Activated CD4-positive, alpha-beta T cell treated with anti-CD3 and anti-CD28 coated beads for 36 hours (primary cell): ENCODE measurements at regions not wholly inside any gene's neighbourhood (a gene's known extent, or its start where the extent isn't known, plus 50 kb on each side); places are given as distances from the start of the nearest gene placed in this dataset.

Experiments
- ATAC-seq: fragments of 200-7000 bp; cut with Tn5 transposase; one replicate; pipeline ENCODE4 v1.10.0; 2021; ENCODE audit warnings: mild to moderate bottlenecking, moderate library complexity
- CTCF ChIA-PET: fragments of 350-600 bp; sonication (Branson Sonifier 250); formaldehyde crosslinking; loops from one replicate; lab custom pipeline; 2021; ENCODE audit warnings: antibody characterized with exemption; lab: Charles Lee
- POLR2A ChIA-PET: fragments of 350-600 bp; sonication (Branson Sonifier 250); formaldehyde crosslinking; loops from one replicate; lab custom pipeline; 2021; ENCODE audit warnings: antibody characterized with exemption, inconsistent platforms; lab: Charles Lee
- DNase-seq: peaks from one replicate; pipeline ENCODE4 v3.0.0-alpha.2; 2020
- H3K27ac Mint-ChIP-seq: one replicate; pipeline ENCODE4 v1.8.0; 2021; ENCODE audit warnings: mixed read lengths
- H3K27me3 Mint-ChIP-seq: one replicate; pipeline ENCODE4 v1.8.0; 2021; ENCODE audit warnings: mixed read lengths
- H3K36me3 Mint-ChIP-seq: one replicate; pipeline ENCODE4 v1.8.0; 2021; ENCODE audit warnings: low read depth, mixed read lengths
- H3K4me1 Mint-ChIP-seq: one replicate; pipeline ENCODE4 v1.8.0; 2021; ENCODE audit warnings: mixed read lengths
- H3K4me3 Mint-ChIP-seq: one replicate; pipeline ENCODE4 v1.8.0; 2021; ENCODE audit warnings: mild to moderate bottlenecking, moderate library complexity, mixed read lengths
- H3K9me3 Mint-ChIP-seq: one replicate; pipeline ENCODE4 v1.8.0; 2021; ENCODE audit warnings: low read depth, mixed read lengths
- intact Hi-C, 2 experiments: fragments of 100-400 bp; cut with DNase I in 1 of 2; cut with micrococcal nuclease in 1 of 2; formaldehyde crosslinking; loops; one replicate each; pipeline versions ENCODE4 v1.14.2 to v1.15.1; 2022 to 2024; cut with DNase I, micrococcal nuclease

DNA sequence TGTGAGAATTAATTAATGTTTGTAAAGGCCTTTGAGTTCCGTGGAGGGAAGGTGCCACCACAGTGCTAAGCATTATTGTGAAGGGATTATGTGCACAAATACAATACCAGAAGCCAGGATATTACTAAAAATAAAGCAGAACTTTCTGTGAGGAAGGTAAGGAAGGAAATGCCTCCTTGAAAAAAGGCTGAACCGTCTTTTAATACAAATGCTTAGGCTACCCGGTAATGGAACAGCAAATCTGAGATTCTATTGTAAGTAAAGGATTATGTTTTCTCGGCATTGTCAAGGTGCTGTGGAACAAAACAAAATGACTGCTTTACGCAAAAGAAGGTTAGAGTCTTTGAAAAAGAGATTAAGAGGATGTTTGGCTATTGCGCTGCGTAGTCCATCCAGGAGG, 57.9 kb upstream of the SPRY1 start:
- no peak for DNase-seq
- no peak for ATAC-seq
- POLR2A ChIA-PET = no interaction called here
- peaks cover 4% of the 10 kb centered on the region for H3K9me3 Mint-ChIP-seq
- intact Hi-C loops = no loop called here
- H3K4me3 Mint-ChIP-seq = no peak overlapping the region
- peaks cover 11% of the 10 kb centered on the region for H3K27me3 Mint-ChIP-seq
- CTCF ChIA-PET = no interaction called here
- no peaks in the 10 kb centered on the region for H3K4me1 Mint-ChIP-seq
- H3K27ac Mint-ChIP-seq = no peak overlapping the region
- no peaks in the 10 kb centered on the region for H3K36me3 Mint-ChIP-seq

- Mint-ChIP-seq H3K27me3 (peaks cover 9% of the 10 kb centered on the region), H3K36me3 (no peaks in the 10 kb centered on the region), H3K27ac (no peak overlapping the region), H3K4me1 (no peaks in the 10 kb centered on the region), H3K9me3 (peaks cover 4% of the 10 kb centered on the region), H3K4me3 (no peak overlapping the region)
- no peak for DNase-seq
- CTCF ChIA-PET = no interaction called here
- POLR2A ChIA-PET = no interaction called here
- intact Hi-C loops = no loop called here
- ATAC-seq = no peak
Observed at GRCh38 chr4:123339507-123340380, 56.9 kb upstream of the SPRY1 start.

- ChIA-PET POLR2A (interaction anchor here (0.6 kb wide), 1 partner anchor 204 kb away, joined by 4 read pairs; no protein-coding TSS in a partner anchor), CTCF (no interaction called here)
- Mint-ChIP-seq H3K4me3 (no peak overlapping the region), H3K27me3 (peaks cover 8% of the 10 kb centered on the region), H3K9me3 (peaks cover under 1% of the 10 kb centered on the region), H3K27ac (no peak overlapping the region), H3K4me1 (no peaks in the 10 kb centered on the region), H3K36me3 (no peaks in the 10 kb centered on the region)
- ATAC-seq = no peak
- intact Hi-C loops = no loop called here
- DNase-seq = no peak
Observed at GRCh38 chr4:123340381-123340701, 56.3 kb upstream of the SPRY1 start.

GRCh38 chr4:123342498-123342897, 54.1 kb upstream of the SPRY1 start:
- H3K4me1 Mint-ChIP-seq = no peaks in the 10 kb centered on the region
- ChIA-PET CTCF (no interaction called here), POLR2A (no interaction called here)
- DNase-seq = no peak
- no peaks in the 10 kb centered on the region for H3K9me3 Mint-ChIP-seq
- intact Hi-C loops = no loop called here
- no peak for ATAC-seq
- peaks cover 6% of the 10 kb centered on the region for H3K27me3 Mint-ChIP-seq
- no peaks in the 10 kb centered on the region for H3K36me3 Mint-ChIP-seq
- no peak overlapping the region for H3K4me3 Mint-ChIP-seq
- H3K27ac Mint-ChIP-seq = no peak overlapping the region

DNA sequence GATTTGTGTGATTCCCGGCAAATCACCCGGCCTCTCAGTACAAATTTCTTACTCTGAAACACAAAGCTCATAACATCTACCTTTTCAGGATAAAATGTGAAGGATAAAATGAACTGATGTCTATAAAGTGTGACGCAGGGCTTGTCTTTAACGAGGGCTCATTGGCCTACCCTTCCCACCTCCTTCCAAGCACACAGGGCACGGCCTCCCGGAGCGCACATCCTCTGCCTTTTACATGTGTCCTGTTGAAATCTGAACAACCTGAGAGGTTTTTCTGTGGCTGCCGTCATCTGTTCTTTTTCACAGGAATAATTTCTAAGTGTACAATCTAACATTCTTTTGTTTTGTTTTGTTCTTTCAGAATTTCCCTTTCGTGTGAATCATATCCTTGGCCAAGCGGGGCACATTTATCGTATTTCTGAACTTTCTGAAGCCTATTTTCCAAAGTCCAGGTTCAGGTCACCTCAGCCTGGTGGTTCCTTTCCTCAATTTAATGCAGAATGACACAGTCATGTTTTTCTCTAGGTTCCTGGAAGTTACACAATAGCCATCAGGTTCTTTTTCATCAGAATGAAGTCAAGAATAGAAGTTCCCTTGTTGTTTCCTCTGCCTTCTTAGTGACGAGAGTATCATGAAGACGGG, 53.1 kb upstream of the SPRY1 start:
- intact Hi-C loops = no loop called here
- H3K36me3 Mint-ChIP-seq = no peaks in the 10 kb centered on the region
- H3K27ac Mint-ChIP-seq = no peak overlapping the region
- H3K9me3 Mint-ChIP-seq = no peaks in the 10 kb centered on the region
- CTCF ChIA-PET = no interaction called here
- DNase-seq (no peak), ATAC-seq (no peak)
- H3K27me3 Mint-ChIP-seq = peaks cover 6% of the 10 kb centered on the region
- H3K4me3 Mint-ChIP-seq = no peak overlapping the region
- no peaks in the 10 kb centered on the region for H3K4me1 Mint-ChIP-seq
- POLR2A ChIA-PET = no interaction called here

- no peak overlapping the region for H3K27ac Mint-ChIP-seq
- ChIA-PET CTCF (interaction anchor here (0.7 to 2.0 kb wide), 3 partner anchors 16 to 23 kb away, joined by 3 to 4 read pairs (median 3); no protein-coding TSS in a partner anchor), POLR2A (no interaction called here)
- ATAC-seq = no peak
- H3K4me3 Mint-ChIP-seq = no peak overlapping the region
- DNase-seq = no peak
- H3K4me1 Mint-ChIP-seq = peaks cover 1% of the 10 kb centered on the region
- intact Hi-C loops = no loop called here
- H3K36me3 Mint-ChIP-seq = no peaks in the 10 kb centered on the region
- H3K9me3 Mint-ChIP-seq = no peaks in the 10 kb centered on the region
- H3K27me3 Mint-ChIP-seq = no peaks in the 10 kb centered on the region
Observed at GRCh38 chr4:123345137-123345934, 51.3 kb upstream of the SPRY1 start.

- H3K27me3 Mint-ChIP-seq = no peaks in the 10 kb centered on the region
- H3K36me3 Mint-ChIP-seq = no peaks in the 10 kb centered on the region
- H3K27ac Mint-ChIP-seq = no peak overlapping the region
- H3K9me3 Mint-ChIP-seq = no peaks in the 10 kb centered on the region
- peaks cover 1% of the 10 kb centered on the region for H3K4me1 Mint-ChIP-seq
- POLR2A ChIA-PET = no interaction called here
- no peak for DNase-seq
- H3K4me3 Mint-ChIP-seq = no peak overlapping the region
- intact Hi-C loops = no loop called here
- ATAC-seq = no peak
- CTCF ChIA-PET = interaction anchor here (1.3 to 2.0 kb wide), 3 partner anchors 14 to 17 kb away, joined by 3 to 4 read pairs (median 3); no protein-coding TSS in a partner anchor
Observed at GRCh38 chr4:123345935-123346300, 50.7 kb upstream of the SPRY1 start.

DNA sequence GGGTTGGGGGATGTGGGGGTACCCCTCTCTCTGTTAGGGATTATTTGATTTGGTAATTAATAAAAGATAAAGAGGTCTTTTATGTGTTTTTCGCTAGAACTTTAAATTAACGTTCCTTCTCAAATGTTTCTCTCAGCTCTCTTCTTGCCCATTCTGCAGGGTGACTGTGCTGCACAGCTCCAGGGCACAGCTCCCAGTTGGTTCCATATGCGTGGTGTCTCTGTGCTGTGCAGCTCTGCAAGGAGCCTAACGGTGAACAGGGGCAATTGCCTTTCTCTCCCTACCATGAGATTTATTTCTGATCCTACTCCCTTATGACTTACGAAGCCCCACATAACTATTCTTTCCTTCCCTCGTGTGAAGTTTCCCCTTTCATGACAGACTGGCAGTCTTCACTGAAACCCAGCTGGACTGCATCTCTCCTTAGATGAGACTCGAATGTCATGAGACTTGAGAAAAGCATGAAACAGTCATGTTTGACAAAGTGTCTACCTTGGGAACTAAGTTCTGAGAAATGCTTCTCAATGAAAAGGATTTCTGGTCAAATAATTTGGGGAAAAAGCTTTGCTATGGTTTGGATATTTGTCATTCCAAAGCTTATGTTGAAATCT, 50.2 kb upstream of the SPRY1 start:
- ChIA-PET POLR2A (no interaction called here), CTCF (interaction anchor here (1.3 to 2.0 kb wide), 3 partner anchors 13 to 17 kb away, joined by 3 to 4 read pairs (median 3); no protein-coding TSS in a partner anchor)
- ATAC-seq (no peak), DNase-seq (no peak)
- Mint-ChIP-seq H3K4me3 (no peak overlapping the region), H3K27ac (no peak overlapping the region), H3K9me3 (no peaks in the 10 kb centered on the region), H3K27me3 (no peaks in the 10 kb centered on the region), H3K4me1 (peaks cover 1% of the 10 kb centered on the region), H3K36me3 (no peaks in the 10 kb centered on the region)
- intact Hi-C loops = no loop called here
